ES-I3 (cell line): ENCODE measurements at regions not wholly inside any gene's neighbourhood (a gene's known extent, or its start where the extent isn't known, plus 50 kb on each side); places are given as distances from the start of the nearest gene placed in this dataset.

Source experiments
- H3K36me3 ChIP-seq: 2 replicates; pipeline ENCODE4 v1.6.1; 2013; ENCODE audit warnings: mild to moderate bottlenecking, low read length, control low read depth, moderate library complexity; ENCODE audit not compliant: insufficient read depth
- H3K4me1 ChIP-seq: 2 replicates; pipeline ENCODE4 v1.6.1; 2013; ENCODE audit warnings: mild to moderate bottlenecking, control low read depth, low read length; ENCODE audit not compliant: insufficient read depth
- H3K9ac ChIP-seq: 2 replicates; pipeline ENCODE4 v1.6.1; 2013; ENCODE audit warnings: low read depth, mild to moderate bottlenecking, low read length, moderate library complexity
- H3K9me3 ChIP-seq: 2 replicates; pipeline ENCODE4 v1.6.1; 2013; ENCODE audit warnings: mild to moderate bottlenecking, low read length, moderate library complexity; ENCODE audit not compliant: control insufficient read depth, insufficient read depth

GRCh38 chr17:45675892-45676291, 108.2 kb upstream of the CRHR1 start:
- Histone ChIP-seq H3K9ac (no peak overlapping the region), H3K9me3 (no peaks in the 10 kb centered on the region), H3K4me1 (no peaks in the 10 kb centered on the region), H3K36me3 (no peaks in the 10 kb centered on the region)

DNA sequence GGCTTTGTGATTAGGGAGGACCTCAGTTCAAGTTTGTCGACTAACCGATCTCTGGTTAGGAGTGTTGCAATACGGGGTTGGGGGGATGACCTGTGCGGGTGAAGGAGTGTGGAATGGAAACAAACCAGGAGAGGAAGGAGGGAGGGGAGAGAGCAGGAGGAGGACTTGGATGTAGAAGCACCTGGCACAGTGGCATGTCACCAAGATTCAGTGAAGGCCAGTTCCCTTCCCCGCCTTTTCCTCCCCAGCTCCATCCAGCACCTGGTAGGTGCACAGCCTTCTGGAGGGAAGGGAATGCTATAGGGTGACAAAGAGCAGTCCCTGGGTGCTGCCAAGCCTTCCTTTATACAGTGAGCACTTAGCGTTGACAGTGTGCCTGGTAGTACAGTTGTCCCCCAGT, 107.4 kb upstream of the CRHR1 start:
- H3K36me3 ChIP-seq = no peaks in the 10 kb centered on the region
- H3K9me3 ChIP-seq = no peaks in the 10 kb centered on the region
- H3K4me1 ChIP-seq = no peaks in the 10 kb centered on the region
- no peak overlapping the region for H3K9ac ChIP-seq

DNA sequence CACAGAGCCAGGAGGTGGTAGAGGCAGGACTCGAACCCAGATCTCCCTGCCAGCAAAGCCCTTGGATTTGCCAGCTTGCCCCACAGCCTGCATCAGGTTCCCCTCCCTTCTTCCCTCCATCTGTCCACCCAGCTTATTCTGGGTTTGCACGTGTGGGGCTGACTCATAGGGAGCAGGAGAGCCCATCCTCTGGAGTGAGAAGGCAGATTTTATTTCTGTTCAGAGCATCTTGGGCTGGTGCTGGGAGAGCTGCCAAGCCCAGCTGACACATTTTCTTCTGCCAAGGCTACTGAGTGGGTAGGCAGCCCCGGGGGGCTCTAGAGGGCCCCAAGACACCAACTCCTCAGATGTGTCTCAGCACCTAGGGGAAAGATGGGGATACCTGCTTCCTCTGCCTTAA, 106.3 kb upstream of the CRHR1 start:
- Histone ChIP-seq H3K9ac (no peak overlapping the region), H3K4me1 (no peaks in the 10 kb centered on the region), H3K9me3 (no peaks in the 10 kb centered on the region), H3K36me3 (no peaks in the 10 kb centered on the region)

DNA sequence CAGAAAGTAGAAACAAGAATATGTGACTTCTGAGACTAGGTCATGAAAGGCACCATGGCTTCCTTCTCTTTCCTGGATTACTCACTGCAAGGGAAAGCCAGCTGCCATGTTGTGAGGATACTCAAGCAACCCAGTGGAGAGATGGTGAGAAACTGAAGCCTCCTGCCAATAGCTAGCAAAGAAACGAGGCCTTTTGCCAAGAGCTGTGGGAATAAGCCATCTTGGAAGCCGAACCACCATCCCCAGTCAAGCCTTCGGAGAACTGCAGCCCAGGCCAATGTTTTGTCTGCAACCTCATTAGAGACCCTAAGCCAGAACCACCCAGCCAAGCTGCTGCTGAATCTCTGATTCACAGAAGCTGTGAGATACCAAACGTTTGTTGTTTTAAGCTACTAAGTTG, 104.7 kb upstream of the CRHR1 start:
- Histone ChIP-seq H3K36me3 (no peaks in the 10 kb centered on the region), H3K9me3 (no peaks in the 10 kb centered on the region), H3K9ac (no peak overlapping the region)

GRCh38 chr17:45680360-45680759, 103.8 kb upstream of the CRHR1 start:
- H3K9me3 ChIP-seq = no peaks in the 10 kb centered on the region
- H3K4me1 ChIP-seq = no peaks in the 10 kb centered on the region
- no peaks in the 10 kb centered on the region for H3K36me3 ChIP-seq
- no peak overlapping the region for H3K9ac ChIP-seq

More for the DNA sequence above, 104.7 kb upstream of the CRHR1 start:
- no peaks in the 10 kb centered on the region for H3K4me1 ChIP-seq

DNA sequence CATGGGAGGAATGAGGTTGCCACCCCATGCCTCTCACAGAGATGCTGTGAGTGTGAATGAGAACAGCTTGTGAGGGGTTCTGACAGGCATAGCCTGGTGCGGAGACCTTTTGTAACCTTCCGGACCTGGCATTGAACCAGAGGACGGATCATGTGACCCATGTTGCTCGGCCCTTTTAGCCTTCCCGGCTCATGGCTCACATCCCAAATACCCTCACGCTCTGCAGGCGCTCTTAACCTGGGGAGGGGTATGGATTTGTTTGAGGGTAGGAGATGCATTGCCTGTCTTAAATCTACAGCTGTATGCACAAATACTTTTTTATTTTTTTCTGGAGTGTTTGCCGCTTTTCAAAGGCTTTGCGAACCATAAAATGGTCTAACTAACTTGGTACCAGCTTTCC, 102.4 kb upstream of the CRHR1 start:
- Histone ChIP-seq H3K9me3 (no peaks in the 10 kb centered on the region), H3K9ac (no peak overlapping the region), H3K4me1 (no peaks in the 10 kb centered on the region), H3K36me3 (no peaks in the 10 kb centered on the region)

DNA sequence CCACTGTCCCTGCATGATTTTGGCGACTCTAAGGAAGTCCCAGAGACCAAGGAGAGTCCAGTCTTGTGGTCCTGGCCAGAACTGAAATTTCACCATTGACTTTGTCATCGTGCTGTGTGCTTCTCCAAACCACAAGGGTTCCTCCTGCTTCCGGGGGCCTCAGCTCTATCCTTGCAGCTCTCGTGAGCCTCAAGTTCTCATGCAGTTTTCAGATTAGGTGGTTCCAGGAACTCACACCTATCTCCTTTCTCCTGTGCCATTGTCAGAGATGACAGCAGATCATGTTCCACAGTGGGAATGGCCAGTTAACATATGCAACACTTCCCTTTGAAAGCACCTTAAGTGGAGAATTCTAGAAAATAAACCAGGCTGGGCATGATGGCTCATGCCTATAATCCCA, 97.9 kb upstream of the CRHR1 start:
- no peaks in the 10 kb centered on the region for H3K36me3 ChIP-seq
- H3K9me3 ChIP-seq = no peaks in the 10 kb centered on the region
- H3K9ac ChIP-seq = no peak overlapping the region

GRCh38 chr17:45687594-45687993, 96.5 kb upstream of the CRHR1 start:
- Histone ChIP-seq H3K9me3 (no peaks in the 10 kb centered on the region), H3K4me1 (no peaks in the 10 kb centered on the region), H3K9ac (no peak overlapping the region), H3K36me3 (no peaks in the 10 kb centered on the region)

More for the DNA sequence above, 97.9 kb upstream of the CRHR1 start:
- H3K4me1 ChIP-seq = no peaks in the 10 kb centered on the region

- H3K9ac ChIP-seq = no peak overlapping the region
- H3K36me3 ChIP-seq = no peaks in the 10 kb centered on the region
- H3K4me1 ChIP-seq = no peaks in the 10 kb centered on the region
- H3K9me3 ChIP-seq = no peaks in the 10 kb centered on the region
Measured at GRCh38 chr17:45688353-45688752, 95.8 kb upstream of the CRHR1 start.

- no peaks in the 10 kb centered on the region for H3K9me3 ChIP-seq
- no peaks in the 10 kb centered on the region for H3K4me1 ChIP-seq
- H3K9ac ChIP-seq = no peak overlapping the region
- no peaks in the 10 kb centered on the region for H3K36me3 ChIP-seq
Measured at GRCh38 chr17:45688820-45689219, 95.3 kb upstream of the CRHR1 start.

- no peaks in the 10 kb centered on the region for H3K4me1 ChIP-seq
- no peaks in the 10 kb centered on the region for H3K36me3 ChIP-seq
- H3K9me3 ChIP-seq = no peaks in the 10 kb centered on the region
- no peak overlapping the region for H3K9ac ChIP-seq
Measured at GRCh38 chr17:45689451-45689850, 94.7 kb upstream of the CRHR1 start.

DNA sequence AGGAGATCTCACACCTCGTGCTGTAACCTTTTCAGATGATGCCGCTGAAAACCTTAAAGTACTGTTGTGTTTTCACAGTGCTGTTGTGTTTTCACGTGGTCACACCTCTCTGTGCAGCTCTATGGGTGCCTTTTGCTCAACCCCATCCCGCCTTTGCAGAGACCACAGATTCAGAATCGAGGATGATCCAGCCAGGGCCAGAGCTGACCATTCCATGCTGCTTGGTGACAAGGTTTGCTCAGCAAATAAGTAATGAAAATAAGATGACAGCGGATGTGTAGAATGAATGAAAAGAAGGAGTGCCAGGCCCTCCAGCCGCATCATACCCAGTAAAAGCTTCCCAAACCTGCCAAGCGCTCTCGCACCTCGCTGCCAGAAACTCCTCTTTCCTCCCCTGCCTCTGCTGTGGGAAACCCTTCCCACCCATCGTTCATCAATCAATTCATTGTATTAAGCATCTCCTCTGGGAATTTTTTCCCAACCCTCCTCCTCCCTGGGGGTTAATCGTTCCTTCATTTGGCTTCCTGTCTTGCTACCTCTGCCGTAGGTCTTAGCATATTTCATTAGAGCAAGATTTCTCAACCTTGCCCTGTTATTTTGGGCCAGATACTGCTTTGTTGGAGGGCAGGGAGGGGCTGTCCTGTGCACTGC, 93.4 kb upstream of the CRHR1 start:
- Histone ChIP-seq H3K9me3 (no peaks in the 10 kb centered on the region), H3K4me1 (no peaks in the 10 kb centered on the region), H3K9ac (no peak overlapping the region), H3K36me3 (no peaks in the 10 kb centered on the region)

- H3K9me3 ChIP-seq = no peaks in the 10 kb centered on the region
- H3K4me1 ChIP-seq = no peaks in the 10 kb centered on the region
- no peak overlapping the region for H3K9ac ChIP-seq
- no peaks in the 10 kb centered on the region for H3K36me3 ChIP-seq
Measured at GRCh38 chr17:45692661-45693060, 91.5 kb upstream of the CRHR1 start.

DNA sequence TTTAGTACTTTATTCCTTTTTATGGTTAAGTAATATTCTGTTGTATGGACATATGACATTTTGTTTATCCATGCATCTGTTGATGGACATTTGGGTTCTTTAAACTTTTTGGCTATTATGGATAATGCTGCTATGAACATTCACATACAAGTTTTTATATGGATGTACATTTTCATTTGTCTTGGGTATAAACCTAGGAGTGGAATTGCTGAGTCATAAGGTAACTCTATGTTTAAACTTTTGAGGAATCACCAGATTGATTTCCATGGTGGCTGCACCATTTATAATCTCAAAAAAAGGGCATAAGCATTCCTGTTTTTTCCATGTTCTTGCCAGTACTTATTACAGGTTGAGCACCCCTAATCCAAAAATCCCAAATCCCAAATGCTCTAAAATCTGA, 90.3 kb upstream of the CRHR1 start:
- no peak overlapping the region for H3K9ac ChIP-seq
- H3K9me3 ChIP-seq = no peaks in the 10 kb centered on the region
- H3K4me1 ChIP-seq = no peaks in the 10 kb centered on the region
- no peaks in the 10 kb centered on the region for H3K36me3 ChIP-seq

DNA sequence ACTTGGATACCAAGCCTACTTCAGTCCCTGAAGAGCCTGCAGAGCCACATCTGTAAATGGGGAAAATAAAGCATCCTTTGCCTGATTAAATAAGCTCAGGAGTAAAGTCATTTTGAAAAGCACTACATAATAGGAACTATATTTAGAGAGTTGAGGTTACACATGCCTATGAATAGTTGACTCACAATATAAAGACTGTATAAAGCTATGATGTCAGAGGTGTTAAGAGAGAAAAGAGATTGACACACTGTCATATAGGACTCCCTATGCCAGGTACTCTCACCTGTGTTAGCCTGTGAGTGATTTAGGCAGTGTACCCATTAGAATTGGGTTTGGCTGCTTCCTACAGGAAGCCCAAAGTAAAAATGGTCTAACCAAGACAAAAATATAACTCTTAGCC, 87.7 kb upstream of the CRHR1 start:
- Histone ChIP-seq H3K4me1 (no peaks in the 10 kb centered on the region), H3K9ac (no peak overlapping the region), H3K9me3 (no peaks in the 10 kb centered on the region), H3K36me3 (no peaks in the 10 kb centered on the region)

GRCh38 chr17:45697076-45697475, 87.0 kb upstream of the CRHR1 start:
- H3K9ac ChIP-seq = no peak overlapping the region
- no peaks in the 10 kb centered on the region for H3K4me1 ChIP-seq
- H3K9me3 ChIP-seq = no peaks in the 10 kb centered on the region
- no peaks in the 10 kb centered on the region for H3K36me3 ChIP-seq
